Uterus (tissue), 2 donors: ENCODE measurements at regions not wholly inside any gene's neighbourhood (a gene's known extent, or its start where the extent isn't known, plus 50 kb on each side); places are given as distances from the start of the nearest gene placed in this dataset.

Experiments used
- POLR2A ChIP-seq, 2 donors: fragments of 450-650 bp; IDR thresholded peaks; one replicate each; pipeline ENCODE4 v1.6.1; 2016; ENCODE audit warnings: antibody characterized with exemption in 2 of 2, mild to moderate bottlenecking in 1 of 2, moderate library complexity in 1 of 2
- TF ChIP-seq, protein P1 (sequence below), 4 experiments: fragments of 200-600 bp in 2 of 4; fragments of 450-650 bp in 2 of 4; sonication (generic) in 2 of 4; IDR thresholded peaks; one replicate each; pipeline ENCODE4 v1.5.1; 2016 to 2019; ENCODE audit warnings: antibody characterized with exemption in 4 of 4, mild to moderate bottlenecking in 2 of 4, moderate library complexity in 1 of 4

GRCh38 chr3:178170698-178171535, 365.3 kb upstream of the KCNMB2 start:
- TF ChIP-seq, protein P1, sequence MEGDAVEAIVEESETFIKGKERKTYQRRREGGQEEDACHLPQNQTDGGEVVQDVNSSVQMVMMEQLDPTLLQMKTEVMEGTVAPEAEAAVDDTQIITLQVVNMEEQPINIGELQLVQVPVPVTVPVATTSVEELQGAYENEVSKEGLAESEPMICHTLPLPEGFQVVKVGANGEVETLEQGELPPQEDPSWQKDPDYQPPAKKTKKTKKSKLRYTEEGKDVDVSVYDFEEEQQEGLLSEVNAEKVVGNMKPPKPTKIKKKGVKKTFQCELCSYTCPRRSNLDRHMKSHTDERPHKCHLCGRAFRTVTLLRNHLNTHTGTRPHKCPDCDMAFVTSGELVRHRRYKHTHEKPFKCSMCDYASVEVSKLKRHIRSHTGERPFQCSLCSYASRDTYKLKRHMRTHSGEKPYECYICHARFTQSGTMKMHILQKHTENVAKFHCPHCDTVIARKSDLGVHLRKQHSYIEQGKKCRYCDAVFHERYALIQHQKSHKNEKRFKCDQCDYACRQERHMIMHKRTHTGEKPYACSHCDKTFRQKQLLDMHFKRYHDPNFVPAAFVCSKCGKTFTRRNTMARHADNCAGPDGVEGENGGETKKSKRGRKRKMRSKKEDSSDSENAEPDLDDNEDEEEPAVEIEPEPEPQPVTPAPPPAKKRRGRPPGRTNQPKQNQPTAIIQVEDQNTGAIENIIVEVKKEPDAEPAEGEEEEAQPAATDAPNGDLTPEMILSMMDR (IDR thresholded peaks at IDR 0.05): no peak
- no peak for TF ChIP-seq POLR2A (IDR thresholded peaks at IDR 0.05)
